Spleen (tissue), 11 donors: ENCODE measurements at regions not wholly inside any gene's neighbourhood (a gene's known extent, or its start where the extent isn't known, plus 50 kb on each side); places are given as distances from the start of the nearest gene placed in this dataset.
"Not testable (repeated sequence)": the region's sequence is repeated elsewhere in the genome, so short reads cannot be mapped to it uniquely, and the experiment has no call there.

Source experiments
- DNase-seq: peaks from one replicate; pipeline ENCODE4 v3.0.0-alpha.2; 2020
- H3K27ac ChIP-seq, 8 donors: fragments of 200-600 bp; sonication (generic) in 7 of 8; 1 replicate in 4 of 8; 2 replicates in 4 of 8; pipeline versions ENCODE4 v1.5.0 to v1.8.0; 2016 to 2021; ENCODE audit warnings: inconsistent platforms in 4 of 8, mild to moderate bottlenecking in 4 of 8, moderate library complexity in 1 of 8
- H3K27me3 ChIP-seq, 7 donors: fragments of 200-600 bp; sonication (generic) in 6 of 7; replicated peaks in 1 of 7; 1 replicate in 4 of 7; 2 replicates in 3 of 7; pipeline versions ENCODE4 v1.5.0 to v1.8.0; 2016 to 2021; ENCODE audit warnings: inconsistent platforms in 3 of 7, mild to moderate bottlenecking in 1 of 7
- H3K36me3 ChIP-seq, 6 donors: fragments of 200-600 bp; sonication (generic) in 5 of 6; 1 replicate in 4 of 6; 2 replicates in 2 of 6; pipeline versions ENCODE4 v1.5.0 to v1.8.0; 2016 to 2021; ENCODE audit warnings: inconsistent platforms in 2 of 6
- H3K4me1 ChIP-seq, 6 donors: fragments of 200-600 bp; sonication (generic) in 5 of 6; 1 replicate in 3 of 6; 2 replicates in 3 of 6; pipeline versions ENCODE4 v1.5.0 to v1.8.0; 2016 to 2021; ENCODE audit warnings: inconsistent platforms in 3 of 6
- H3K4me3 ChIP-seq, 8 donors: fragments of 200-600 bp; sonication (generic) in 7 of 8; 1 replicate in 4 of 8; 2 replicates in 4 of 8; pipeline versions ENCODE4 v1.5.0 to v1.8.0; 2016 to 2021; ENCODE audit warnings: inconsistent platforms in 4 of 8, mild to moderate bottlenecking in 4 of 8, moderate library complexity in 2 of 8
- H3K9me3 ChIP-seq, 8 donors: fragments of 200-600 bp; sonication (generic) in 7 of 8; 1 replicate in 4 of 8; 2 replicates in 4 of 8; pipeline versions ENCODE4 v1.5.0 to v1.8.0; 2016 to 2021; ENCODE audit warnings: inconsistent platforms in 4 of 8
- POLR2A ChIP-seq, 3 donors: fragments of 450-650 bp; IDR thresholded peaks; one replicate each; pipeline ENCODE4 v1.5.1; 2017; ENCODE audit warnings: antibody characterized with exemption in 3 of 3, mild to moderate bottlenecking in 1 of 3
- POLR2AphosphoS5 ChIP-seq, 3 donors: sonication (generic); formaldehyde crosslinking; IDR thresholded peaks; one replicate each; pipeline ENCODE4 v1.5.1; 2017; ENCODE audit warnings: antibody characterized with exemption in 3 of 3
- WGBS, 5 donors: extraction: QIAGEN DNeasy Blood & Tissue Kit in 3 of 5; methylation state at CpG; one replicate each; pipeline versions ENCODE4 v1.1.5 to v1.1.7; 2013 to 2018; 5-methylcytosine and 5-hydroxymethylcytosine counted together
- intact Hi-C: fragments of 100-400 bp; cut with DNase I; formaldehyde crosslinking; loops from one replicate; pipeline ENCODE4 v1.15.0; 2023; ENCODE audit warnings: low total_unique reads
- TF ChIP-seq, protein P1 (sequence below), 11 experiments: fragments of 200-600 bp in 7 of 11; fragments of 450-650 bp in 4 of 11; sonication (generic) in 4 of 11; IDR thresholded peaks in 8 of 11; conservative IDR thresholded peaks in 3 of 11; 1 replicate in 7 of 11; 2 replicates in 4 of 11; pipeline versions ENCODE4 v1.4.0 to v1.8.0; 2016 to 2021; ENCODE audit warnings: antibody characterized with exemption in 11 of 11, inconsistent platforms in 4 of 11, mild to moderate bottlenecking in 1 of 11
- donor health status: healthy with polysubstance abuse.
- donor health status: DM: no; HTN: no; CAD: no; lungs with moderate emphysema.
- donor health status: DM: no; HTN: no; CAD: no.
- donor health status: Bipolar disorder and iron deficiency.
- donor health status: healthy.
- donor health status: DM: no; HTN: no; CAD: no.
- donor health status: DM: yes; HTN: yes; CAD: no.

DNA sequence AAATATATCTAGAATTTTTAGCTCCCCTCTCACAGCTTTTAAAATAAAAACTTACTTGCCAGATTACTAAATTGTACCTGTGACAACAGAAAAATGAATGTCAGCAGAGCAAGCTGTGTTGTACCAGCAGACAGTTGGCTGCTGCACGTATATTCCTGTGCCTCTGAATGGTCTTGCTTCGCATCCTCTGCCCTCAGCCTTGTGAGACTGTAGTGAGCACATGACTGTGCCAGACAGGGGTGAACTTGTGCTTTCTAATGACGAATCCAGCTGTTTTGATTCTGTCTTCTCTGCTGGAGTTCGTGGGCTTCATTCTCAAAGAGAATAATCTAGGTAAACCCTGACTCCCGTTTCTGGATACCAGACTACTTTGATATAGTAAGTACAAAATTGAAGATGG lies 58.3 kb upstream of the FRMD6 start:
- Histone ChIP-seq H3K4me3 (no peak overlapping the region), H3K36me3 (no peaks in the 10 kb centered on the region), H3K4me1 (no peaks in the 10 kb centered on the region), H3K9me3 (no peaks in the 10 kb centered on the region), H3K27me3 (peaks cover 0 to 3% (median 0%) of the 10 kb centered on the region in 7 donors), H3K27ac (no peak overlapping the region)
- WGBS, 5 donors: 41 to 89% (median 44%) methylated on average over 5 of the region's 5 CpGs
- no peak for TF ChIP-seq POLR2AphosphoS5 (IDR thresholded peaks at IDR 0.05)
- TF ChIP-seq, protein P1, sequence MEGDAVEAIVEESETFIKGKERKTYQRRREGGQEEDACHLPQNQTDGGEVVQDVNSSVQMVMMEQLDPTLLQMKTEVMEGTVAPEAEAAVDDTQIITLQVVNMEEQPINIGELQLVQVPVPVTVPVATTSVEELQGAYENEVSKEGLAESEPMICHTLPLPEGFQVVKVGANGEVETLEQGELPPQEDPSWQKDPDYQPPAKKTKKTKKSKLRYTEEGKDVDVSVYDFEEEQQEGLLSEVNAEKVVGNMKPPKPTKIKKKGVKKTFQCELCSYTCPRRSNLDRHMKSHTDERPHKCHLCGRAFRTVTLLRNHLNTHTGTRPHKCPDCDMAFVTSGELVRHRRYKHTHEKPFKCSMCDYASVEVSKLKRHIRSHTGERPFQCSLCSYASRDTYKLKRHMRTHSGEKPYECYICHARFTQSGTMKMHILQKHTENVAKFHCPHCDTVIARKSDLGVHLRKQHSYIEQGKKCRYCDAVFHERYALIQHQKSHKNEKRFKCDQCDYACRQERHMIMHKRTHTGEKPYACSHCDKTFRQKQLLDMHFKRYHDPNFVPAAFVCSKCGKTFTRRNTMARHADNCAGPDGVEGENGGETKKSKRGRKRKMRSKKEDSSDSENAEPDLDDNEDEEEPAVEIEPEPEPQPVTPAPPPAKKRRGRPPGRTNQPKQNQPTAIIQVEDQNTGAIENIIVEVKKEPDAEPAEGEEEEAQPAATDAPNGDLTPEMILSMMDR (IDR thresholded peaks at IDR 0.05 in 8 of 11, conservative IDR thresholded peaks at IDR 0.05 in 3 of 11): no peak
- TF ChIP-seq POLR2A (IDR thresholded peaks at IDR 0.05): no peak
- DNase-seq: no peak
- intact Hi-C loops: no loop called here

DNA sequence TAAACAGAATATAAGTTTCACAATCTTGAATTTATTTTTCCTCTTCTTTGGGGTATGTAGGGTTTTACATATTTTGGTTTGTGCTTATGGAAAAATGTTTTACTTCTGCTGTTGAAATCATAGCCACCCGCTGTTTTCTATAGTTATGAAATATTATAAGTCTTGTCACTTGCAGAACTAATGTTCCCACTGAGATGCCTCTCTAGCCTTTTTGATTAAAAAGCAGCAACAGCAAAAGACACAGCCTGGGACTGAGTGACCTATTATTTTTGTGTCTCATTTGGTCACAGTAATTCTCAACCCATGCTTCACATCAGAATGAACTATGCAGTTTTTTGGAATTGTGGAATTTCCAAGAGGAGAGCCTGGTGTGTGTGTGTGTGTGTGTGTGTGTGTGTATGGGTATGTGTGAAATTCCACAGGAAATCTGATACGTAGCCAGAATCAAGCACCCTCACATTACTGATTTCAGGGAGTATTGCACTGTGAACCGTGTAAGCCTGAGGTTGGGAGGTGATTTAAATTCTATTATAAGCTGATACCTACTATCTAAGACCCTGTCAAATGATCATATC lies 55.7 kb upstream of the FRMD6 start:
- WGBS, 5 donors: 81 to 86% (median 82%) methylated on average over 3 of the region's 3 CpGs
- DNase-seq: no peak
- intact Hi-C loops: no loop called here
- no peak overlapping the region for H3K27ac ChIP-seq
- TF ChIP-seq POLR2A (IDR thresholded peaks at IDR 0.05) (no peak), POLR2AphosphoS5 (IDR thresholded peaks at IDR 0.05) (no peak)
- TF ChIP-seq, protein P1 (IDR thresholded peaks at IDR 0.05 in 8 of 11, conservative IDR thresholded peaks at IDR 0.05 in 3 of 11): no peak
- no peaks in the 10 kb centered on the region for H3K9me3 ChIP-seq
- H3K4me1 ChIP-seq: no peaks in the 10 kb centered on the region
- H3K27me3 ChIP-seq: peaks cover 0 to 13% (median 0%) of the 10 kb centered on the region in 7 donors
- no peak overlapping the region for H3K4me3 ChIP-seq
- H3K36me3 ChIP-seq: no peaks in the 10 kb centered on the region

DNA sequence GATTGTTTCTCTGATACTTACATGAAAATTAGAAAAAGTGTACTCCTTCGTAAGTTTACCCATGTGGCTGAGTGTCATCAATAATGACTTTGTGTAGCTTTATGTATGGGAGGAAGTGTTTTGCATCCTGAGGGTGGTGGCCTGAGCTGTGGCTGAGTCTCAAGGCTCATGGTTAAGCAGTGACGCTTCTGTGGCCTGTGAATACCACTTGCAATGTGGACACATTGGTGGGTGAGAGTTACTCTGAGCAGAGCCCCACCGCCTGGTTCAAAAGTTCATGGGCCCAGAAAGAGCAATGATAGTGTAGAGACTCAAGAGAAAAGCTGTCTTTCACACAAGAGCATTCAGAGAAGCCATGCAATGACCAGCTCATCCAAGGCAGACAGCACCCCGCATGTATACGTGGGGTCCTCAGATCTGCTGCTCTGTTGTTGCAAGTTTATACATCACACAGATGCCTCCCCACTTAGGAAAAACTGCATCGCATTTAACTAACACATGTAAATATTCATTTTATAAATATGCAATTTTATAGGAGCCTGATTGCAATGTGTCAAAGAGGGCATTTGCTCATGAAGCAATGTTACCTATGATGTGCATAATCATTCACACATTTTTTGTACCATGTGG lies 55.1 kb upstream of the FRMD6 start:
- 83 to 92% (median 87%) methylated on average over 6 of the region's 6 CpGs for WGBS, 5 donors
- Histone ChIP-seq H3K36me3 (no peaks in the 10 kb centered on the region), H3K9me3 (no peaks in the 10 kb centered on the region), H3K4me3 (no peak overlapping the region), H3K27ac (no peak overlapping the region), H3K27me3 (peaks cover 0 to 13% (median 0%) of the 10 kb centered on the region in 7 donors), H3K4me1 (no peaks in the 10 kb centered on the region)
- TF ChIP-seq POLR2A (IDR thresholded peaks at IDR 0.05) (no peak), POLR2AphosphoS5 (IDR thresholded peaks at IDR 0.05) (no peak)
- TF ChIP-seq, protein P1 (IDR thresholded peaks at IDR 0.05 in 8 of 11, conservative IDR thresholded peaks at IDR 0.05 in 3 of 11): no peak
- DNase-seq: no peak
- intact Hi-C loops: no loop called here

DNA sequence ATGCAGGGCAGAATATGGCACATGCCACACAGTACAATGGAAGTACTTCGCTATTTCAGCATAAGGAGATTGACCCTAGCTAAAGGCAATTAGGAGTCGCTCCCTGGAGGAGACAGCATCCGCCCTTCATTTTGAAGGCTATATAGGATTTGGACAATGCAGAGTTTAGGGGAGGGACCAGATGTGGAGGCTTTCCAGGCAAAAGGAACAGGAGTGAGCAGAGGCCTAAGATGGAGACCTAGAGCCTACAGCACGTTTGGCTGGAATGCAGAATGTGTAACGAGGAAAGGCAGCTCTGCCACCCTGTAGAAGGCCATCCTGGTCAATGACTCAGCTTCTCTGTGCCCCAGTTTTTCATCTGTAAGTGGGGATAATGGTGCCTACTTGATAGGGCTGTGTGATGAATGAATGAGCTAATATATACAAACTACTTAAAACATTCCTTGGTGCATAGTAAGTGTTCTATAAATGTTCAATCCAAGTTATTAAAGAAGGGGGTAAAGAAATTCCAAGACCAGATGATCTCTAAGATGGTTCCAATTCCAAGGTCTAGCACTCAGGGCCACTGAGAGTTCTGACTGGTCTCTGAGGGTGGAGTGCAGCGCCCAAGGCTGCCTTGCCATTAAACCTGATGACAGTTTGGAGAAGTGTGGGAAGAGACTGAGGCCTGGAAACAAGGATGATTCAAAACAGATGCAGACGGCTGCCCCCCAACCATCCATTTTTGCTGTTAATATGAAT lies 54.3 kb upstream of the FRMD6 start:
- TF ChIP-seq POLR2AphosphoS5 (IDR thresholded peaks at IDR 0.05) (no peak), POLR2A (IDR thresholded peaks at IDR 0.05) (no peak)
- TF ChIP-seq, protein P1 (IDR thresholded peaks at IDR 0.05 in 8 of 11, conservative IDR thresholded peaks at IDR 0.05 in 3 of 11): no peak
- intact Hi-C loops: no loop called here
- no peaks in the 10 kb centered on the region for H3K4me1 ChIP-seq
- no peak overlapping the region for H3K27ac ChIP-seq
- no peak for DNase-seq
- no peaks in the 10 kb centered on the region for H3K9me3 ChIP-seq
- WGBS, 5 donors: 84 to 90% (median 86%) methylated on average over 7 of the region's 7 CpGs
- H3K36me3 ChIP-seq: no peaks in the 10 kb centered on the region
- H3K27me3 ChIP-seq: peaks cover 0 to 13% (median 0%) of the 10 kb centered on the region in 7 donors
- H3K4me3 ChIP-seq: no peak overlapping the region

DNA sequence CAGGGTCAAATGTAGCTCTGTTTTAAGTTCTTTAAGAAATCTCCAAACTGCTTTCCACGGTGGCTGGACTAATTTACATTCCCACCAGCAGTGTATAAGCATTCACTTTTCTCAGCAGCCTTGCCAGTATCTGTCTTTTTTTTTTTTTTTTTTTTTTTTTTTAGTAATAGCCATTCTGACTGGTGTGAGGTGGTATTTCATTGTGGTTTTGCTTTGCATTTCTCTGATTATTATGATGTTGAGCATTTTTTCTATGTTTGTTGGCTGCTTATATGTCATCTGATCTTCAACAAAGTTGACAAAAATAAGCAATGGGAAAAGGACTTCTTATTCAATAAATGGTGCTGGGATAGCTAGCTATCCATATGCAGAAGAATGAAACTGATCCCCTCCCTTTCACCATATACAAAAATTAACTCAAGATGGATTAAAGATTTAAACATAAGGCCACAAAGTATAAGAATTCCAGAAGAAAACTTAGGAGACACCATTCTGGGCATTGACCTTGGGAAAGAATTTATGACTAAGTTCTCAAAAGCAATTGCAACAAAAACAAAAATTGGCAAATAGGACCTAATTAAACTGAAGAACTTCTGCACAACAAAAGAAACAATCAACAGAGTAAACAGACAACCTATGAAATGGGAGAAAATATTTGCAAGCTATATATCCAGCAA lies 52.6 kb upstream of the FRMD6 start:
- H3K9me3 ChIP-seq, DNase-seq, intact Hi-C loops, H3K36me3 ChIP-seq, H3K4me3 ChIP-seq, H3K27ac ChIP-seq, H3K4me1 ChIP-seq: not testable (repeated sequence)
- 73 to 85% (median 81%) methylated on average over 1 of the region's 1 CpG for WGBS, 5 donors
- H3K27me3 ChIP-seq: peaks cover 0 to 13% (median 0%) of the 10 kb centered on the region in 7 donors
